GM21786 (cell line): ENCODE measurements at regions not wholly inside any gene's neighbourhood (a gene's known extent, or its start where the extent isn't known, plus 50 kb on each side); places are given as distances from the start of the nearest gene placed in this dataset.

Experiments used
- ATAC-seq: cut with Tn5 transposase; IDR thresholded peaks from one replicate; pipeline ENCODE4 v1.9.1; 2021; ENCODE audit not compliant: unreplicated experiment

- no peak for ATAC-seq
Measured at GRCh38 chr5:34584165-34584564, 72.0 kb upstream of the RAI14 start.

- no peak for ATAC-seq
Measured at GRCh38 chr5:34585601-34586104, 70.5 kb upstream of the RAI14 start.

- no peak for ATAC-seq
Measured at GRCh38 chr5:34586117-34586885, 69.8 kb upstream of the RAI14 start.

- ATAC-seq = no peak
Measured at GRCh38 chr5:34587355-34588241, 68.5 kb upstream of the RAI14 start.

GRCh38 chr5:34589832-34590231, 66.3 kb upstream of the RAI14 start:
- ATAC-seq = no peak

GRCh38 chr5:34591723-34592122, 64.4 kb upstream of the RAI14 start:
- no peak for ATAC-seq

- no peak for ATAC-seq
Measured at GRCh38 chr5:34597034-34598027, 58.8 kb upstream of the RAI14 start.

GRCh38 chr5:34598177-34598794, 57.8 kb upstream of the RAI14 start:
- no peak for ATAC-seq

GRCh38 chr5:34599471-34600117, 56.5 kb upstream of the RAI14 start:
- ATAC-seq = no peak

- ATAC-seq = no peak
Measured at GRCh38 chr5:34600118-34600493, 56.0 kb upstream of the RAI14 start.

GRCh38 chr5:34603378-34603777, 52.8 kb upstream of the RAI14 start:
- no peak for ATAC-seq

GRCh38 chr5:34604119-34604675, 51.9 kb upstream of the RAI14 start:
- no peak for ATAC-seq

GRCh38 chr5:34606101-34606500, 50.0 kb upstream of the RAI14 start:
- no peak for ATAC-seq
